Cardiac muscle cell (in vitro differentiated cells and primary cell): ENCODE measurements at regions not wholly inside any gene's neighbourhood (a gene's known extent, or its start where the extent isn't known, plus 50 kb on each side); places are given as distances from the start of the nearest gene placed in this dataset.

Source experiments
- DNase-seq, 2 donors: peaks; one replicate each; pipeline versions ENCODE4 v3.0.0 to v3.0.0-alpha.2; 2010 to 2017; ENCODE audit warnings: low read depth in 1 of 2, low spot score in 1 of 2
- H3K27ac ChIP-seq: fragments of 200-600 bp; sonication (generic); 2 replicates; pipeline ENCODE4 v1.5.1; 2016
- H3K27me3 ChIP-seq: fragments of 200-600 bp; sonication (generic); 2 replicates; pipeline ENCODE4 v1.6.0; 2016; ENCODE audit warnings: control low read depth
- H3K36me3 ChIP-seq: fragments of 200-600 bp; sonication (generic); 2 replicates; pipeline ENCODE4 v1.5.1; 2016; ENCODE audit warnings: control low read depth
- H3K4me1 ChIP-seq: fragments of 200-600 bp; sonication (generic); 2 replicates; pipeline ENCODE4 v1.8.1; 2017; ENCODE audit warnings: low read depth, mild to moderate bottlenecking, mixed run types
- H3K4me3 ChIP-seq: fragments of 200-600 bp; sonication (generic); 2 replicates; pipeline ENCODE4 v1.5.1; 2016; ENCODE audit warnings: mild to moderate bottlenecking
- H3K9me3 ChIP-seq: fragments of 200-600 bp; sonication (generic); 2 replicates; pipeline ENCODE4 v1.5.1; 2017; ENCODE audit warnings: low read depth, mild to moderate bottlenecking, control low read depth
- TF ChIP-seq, protein P1 (sequence below): IDR thresholded peaks from 2 replicates; pipeline ENCODE4 v1.5.1; 2012; ENCODE audit warnings: low read depth, mild to moderate bottlenecking, low read length

DNA sequence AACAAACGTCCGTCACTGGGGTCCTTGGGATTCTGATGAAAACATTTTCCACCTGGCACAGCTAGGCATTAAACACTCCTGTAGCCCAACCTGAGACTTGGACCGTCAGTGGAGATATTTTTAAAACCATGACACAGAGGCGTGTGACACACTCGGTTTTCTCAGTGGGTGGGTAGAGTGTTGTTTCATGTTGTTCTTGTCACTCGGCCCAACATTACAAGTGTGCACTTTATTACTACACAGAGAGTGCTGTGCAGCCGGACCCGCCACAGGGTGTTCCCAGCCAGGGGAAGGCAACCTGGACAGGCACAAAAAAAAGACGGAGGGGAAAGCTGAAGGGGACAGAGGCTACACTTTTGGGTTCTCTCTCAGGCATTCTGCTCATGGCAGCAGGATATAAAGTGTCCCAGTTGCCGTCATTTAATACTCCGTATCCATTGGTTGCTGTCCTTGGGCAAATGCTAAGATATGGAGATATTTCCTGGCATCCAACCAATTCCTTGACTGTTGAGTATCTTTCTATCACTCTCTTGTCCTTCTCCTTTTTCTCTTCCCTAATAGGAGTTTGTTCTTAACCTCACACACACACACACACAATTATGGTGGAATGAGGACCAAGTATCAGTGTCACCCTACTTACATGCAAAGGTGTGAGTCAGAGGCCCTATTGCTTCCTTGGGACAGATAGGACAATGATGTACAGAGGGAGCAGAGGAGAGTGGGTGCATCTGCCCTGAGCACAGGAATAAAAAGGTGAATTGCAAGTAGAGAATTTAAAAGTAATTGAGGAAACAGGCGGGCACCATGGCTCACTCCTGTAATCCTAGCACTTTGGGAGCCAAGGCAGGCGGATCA lies 154.1 kb upstream of the SOX9 start:
- TF ChIP-seq, protein P1, sequence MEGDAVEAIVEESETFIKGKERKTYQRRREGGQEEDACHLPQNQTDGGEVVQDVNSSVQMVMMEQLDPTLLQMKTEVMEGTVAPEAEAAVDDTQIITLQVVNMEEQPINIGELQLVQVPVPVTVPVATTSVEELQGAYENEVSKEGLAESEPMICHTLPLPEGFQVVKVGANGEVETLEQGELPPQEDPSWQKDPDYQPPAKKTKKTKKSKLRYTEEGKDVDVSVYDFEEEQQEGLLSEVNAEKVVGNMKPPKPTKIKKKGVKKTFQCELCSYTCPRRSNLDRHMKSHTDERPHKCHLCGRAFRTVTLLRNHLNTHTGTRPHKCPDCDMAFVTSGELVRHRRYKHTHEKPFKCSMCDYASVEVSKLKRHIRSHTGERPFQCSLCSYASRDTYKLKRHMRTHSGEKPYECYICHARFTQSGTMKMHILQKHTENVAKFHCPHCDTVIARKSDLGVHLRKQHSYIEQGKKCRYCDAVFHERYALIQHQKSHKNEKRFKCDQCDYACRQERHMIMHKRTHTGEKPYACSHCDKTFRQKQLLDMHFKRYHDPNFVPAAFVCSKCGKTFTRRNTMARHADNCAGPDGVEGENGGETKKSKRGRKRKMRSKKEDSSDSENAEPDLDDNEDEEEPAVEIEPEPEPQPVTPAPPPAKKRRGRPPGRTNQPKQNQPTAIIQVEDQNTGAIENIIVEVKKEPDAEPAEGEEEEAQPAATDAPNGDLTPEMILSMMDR: no peak
- no peak for DNase-seq
- H3K27ac ChIP-seq: peak overlapping the region; percentile 47

DNA sequence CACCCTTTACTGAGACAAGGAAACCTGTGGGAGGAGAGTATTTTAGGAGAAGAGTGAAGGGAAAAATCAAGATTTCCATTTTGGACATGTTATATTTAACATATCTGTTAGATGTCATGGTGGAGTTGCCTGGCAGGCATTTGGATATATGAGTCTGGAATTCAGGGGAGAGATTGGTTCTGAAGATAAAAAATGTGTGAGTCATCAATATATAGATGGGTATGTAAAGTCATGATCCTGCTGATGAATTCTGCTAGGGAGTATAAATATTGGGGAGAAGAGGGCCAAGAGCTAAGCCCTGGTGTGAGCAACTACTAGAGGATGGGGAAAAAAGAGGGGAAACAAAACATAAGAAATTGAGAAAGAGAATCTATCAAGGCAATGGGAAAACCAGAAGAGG lies 151.3 kb upstream of the SOX9 start:
- Histone ChIP-seq H3K27ac (no peak overlapping the region), H3K4me1 (peaks cover 17% of the 10 kb centered on the region), H3K4me3 (no peak overlapping the region), H3K9me3 (no peaks in the 10 kb centered on the region), H3K27me3 (no peaks in the 10 kb centered on the region), H3K36me3 (no peaks in the 10 kb centered on the region)
- TF ChIP-seq, protein P1: no peak
- DNase-seq: no peak

More for the DNA sequence above, 154.1 kb upstream of the SOX9 start:
- H3K4me3 ChIP-seq: no peak overlapping the region
- H3K4me1 ChIP-seq: peaks cover 26% of the 10 kb centered on the region
- no peaks in the 10 kb centered on the region for H3K27me3 ChIP-seq
- H3K36me3 ChIP-seq: no peaks in the 10 kb centered on the region
- no peaks in the 10 kb centered on the region for H3K9me3 ChIP-seq

DNA sequence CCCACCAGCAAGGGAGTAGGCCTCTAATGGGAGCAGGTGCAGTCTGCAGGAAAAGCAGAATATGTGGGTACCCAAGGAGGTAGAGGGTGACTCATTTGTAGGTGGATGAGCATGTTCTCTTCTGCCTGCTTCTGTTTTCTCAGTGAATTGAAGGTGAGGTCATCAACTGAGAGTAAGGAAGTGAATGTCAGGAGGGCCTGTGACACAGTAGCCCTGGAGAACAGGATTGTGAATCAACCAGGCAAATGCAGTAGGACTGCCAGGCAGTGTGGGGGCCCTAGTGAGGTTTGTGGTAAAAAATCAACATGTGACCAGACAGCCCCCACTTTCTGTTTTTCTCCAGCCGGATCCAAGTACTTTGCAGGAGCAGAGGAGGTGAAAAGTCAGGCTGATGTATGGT lies 150.5 kb upstream of the SOX9 start:
- TF ChIP-seq, protein P1: no peak
- no peak overlapping the region for H3K27ac ChIP-seq
- H3K4me3 ChIP-seq: no peak overlapping the region
- no peaks in the 10 kb centered on the region for H3K9me3 ChIP-seq
- DNase-seq: no peak
- H3K36me3 ChIP-seq: no peaks in the 10 kb centered on the region
- H3K4me1 ChIP-seq: peaks cover 10% of the 10 kb centered on the region
- no peaks in the 10 kb centered on the region for H3K27me3 ChIP-seq

DNA sequence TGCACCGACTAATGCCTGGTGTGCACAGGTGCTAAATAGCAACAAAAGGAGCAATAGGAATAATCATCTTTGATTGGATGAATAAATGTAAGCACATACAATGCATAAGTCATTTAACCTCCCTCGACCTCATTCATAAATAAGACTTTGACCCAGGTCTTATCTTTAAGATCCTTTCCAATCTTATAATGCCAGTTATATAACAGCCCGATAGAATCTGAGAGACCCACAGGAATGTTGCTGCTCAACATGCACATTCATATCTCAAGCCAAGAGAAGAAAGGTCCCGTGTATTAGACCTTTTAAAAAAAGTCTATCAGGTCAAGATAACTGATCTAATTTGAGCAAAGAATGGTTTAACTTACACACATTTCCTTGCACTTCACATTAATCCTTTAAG lies 146.8 kb upstream of the SOX9 start:
- no peaks in the 10 kb centered on the region for H3K36me3 ChIP-seq
- no peak for DNase-seq
- no peak overlapping the region for H3K27ac ChIP-seq
- no peak overlapping the region for H3K4me3 ChIP-seq
- no peaks in the 10 kb centered on the region for H3K9me3 ChIP-seq
- TF ChIP-seq, protein P1: no peak
- no peaks in the 10 kb centered on the region for H3K27me3 ChIP-seq
- no peaks in the 10 kb centered on the region for H3K4me1 ChIP-seq

DNA sequence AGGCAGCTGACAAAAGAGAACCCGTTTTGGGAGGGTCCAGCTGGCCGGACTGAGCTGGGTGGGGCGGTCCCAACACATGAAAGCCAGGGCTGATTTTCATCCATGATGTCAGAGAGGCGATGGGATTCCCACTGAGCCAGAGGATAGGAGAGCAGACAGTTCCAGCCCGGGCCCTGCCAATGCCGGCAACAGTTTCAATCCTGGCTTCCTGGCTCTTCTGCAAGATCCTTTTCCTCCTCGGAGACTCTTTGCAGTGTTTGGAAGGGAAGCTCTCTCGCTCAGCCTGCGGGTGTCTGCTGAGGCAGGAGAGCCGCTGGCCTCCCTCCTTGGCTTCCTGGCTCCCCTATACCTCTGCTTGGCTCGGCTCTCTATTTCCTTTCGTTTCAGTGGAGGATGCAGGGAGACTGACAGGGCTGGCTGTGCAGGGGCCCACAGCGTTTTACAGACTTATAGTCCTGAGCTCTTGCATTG lies 145.5 kb upstream of the SOX9 start:
- Histone ChIP-seq H3K27ac (no peak overlapping the region), H3K4me1 (no peaks in the 10 kb centered on the region), H3K36me3 (no peaks in the 10 kb centered on the region), H3K27me3 (no peaks in the 10 kb centered on the region), H3K4me3 (no peak overlapping the region), H3K9me3 (no peaks in the 10 kb centered on the region)
- peak in 1 of 2 donors; percentile 67 for DNase-seq
- TF ChIP-seq, protein P1: no peak
